ENCODE measurements at regions not wholly inside any gene's neighbourhood (a gene's known extent, or its start where the extent isn't known, plus 50 kb on each side); places are given as distances from the start of the nearest gene placed in this dataset.

- TF ChIP-seq CTCF (IDR thresholded peaks at IDR 0.05) (no peak), POLR2A (IDR thresholded peaks at IDR 0.05) (no peak)
These were observed 183.8 kb upstream of the KCNMB2 start for GRCh38 chr3:178352326-178353005.

Measured in heart left ventricle (tissue), 13 donors.